ENCODE measurements at regions not wholly inside any gene's neighbourhood (a gene's known extent, or its start where the extent isn't known, plus 50 kb on each side); places are given as distances from the start of the nearest gene placed in this dataset.

- TF ChIP-seq POLR2AphosphoS5 (IDR thresholded peaks at IDR 0.05) (no peak), POLR2A (IDR thresholded peaks at IDR 0.05) (no peak), EP300 (IDR thresholded peaks at IDR 0.05) (no peak)
- TF ChIP-seq, protein P1, sequence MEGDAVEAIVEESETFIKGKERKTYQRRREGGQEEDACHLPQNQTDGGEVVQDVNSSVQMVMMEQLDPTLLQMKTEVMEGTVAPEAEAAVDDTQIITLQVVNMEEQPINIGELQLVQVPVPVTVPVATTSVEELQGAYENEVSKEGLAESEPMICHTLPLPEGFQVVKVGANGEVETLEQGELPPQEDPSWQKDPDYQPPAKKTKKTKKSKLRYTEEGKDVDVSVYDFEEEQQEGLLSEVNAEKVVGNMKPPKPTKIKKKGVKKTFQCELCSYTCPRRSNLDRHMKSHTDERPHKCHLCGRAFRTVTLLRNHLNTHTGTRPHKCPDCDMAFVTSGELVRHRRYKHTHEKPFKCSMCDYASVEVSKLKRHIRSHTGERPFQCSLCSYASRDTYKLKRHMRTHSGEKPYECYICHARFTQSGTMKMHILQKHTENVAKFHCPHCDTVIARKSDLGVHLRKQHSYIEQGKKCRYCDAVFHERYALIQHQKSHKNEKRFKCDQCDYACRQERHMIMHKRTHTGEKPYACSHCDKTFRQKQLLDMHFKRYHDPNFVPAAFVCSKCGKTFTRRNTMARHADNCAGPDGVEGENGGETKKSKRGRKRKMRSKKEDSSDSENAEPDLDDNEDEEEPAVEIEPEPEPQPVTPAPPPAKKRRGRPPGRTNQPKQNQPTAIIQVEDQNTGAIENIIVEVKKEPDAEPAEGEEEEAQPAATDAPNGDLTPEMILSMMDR (IDR thresholded peaks at IDR 0.05) = no peak
Measured at GRCh38 chr20:6430381-6430780, 307.6 kb upstream of the FERMT1 start.

All from upper lobe of left lung (tissue), 4 donors.